Rectal smooth muscle tissue (tissue), 1 donor: ENCODE measurements at regions not wholly inside any gene's neighbourhood (a gene's known extent, or its start where the extent isn't known, plus 50 kb on each side); places are given as distances from the start of the nearest gene placed in this dataset.

ENCODE experiments used
- H3K27ac ChIP-seq: one replicate; pipeline ENCODE4 v1.7.0; 2013; ENCODE audit warnings: low read depth, low read length, inconsistent platforms
- H3K27me3 ChIP-seq: one replicate; pipeline ENCODE4 v1.7.0; 2013; ENCODE audit warnings: low read length; ENCODE audit not compliant: control insufficient read depth, insufficient read depth
- H3K36me3 ChIP-seq: one replicate; pipeline ENCODE4 v1.7.0; 2013; ENCODE audit warnings: low read length; ENCODE audit not compliant: control insufficient read depth, insufficient read depth
- H3K4me1 ChIP-seq: one replicate; pipeline ENCODE4 v1.7.0; 2013; ENCODE audit warnings: low read length; ENCODE audit not compliant: control insufficient read depth, insufficient read depth
- H3K4me3 ChIP-seq: one replicate; pipeline ENCODE4 v1.7.0; 2013; ENCODE audit warnings: low read length
- H3K9ac ChIP-seq: one replicate; pipeline ENCODE4 v1.7.0; 2013; ENCODE audit warnings: low read length

- Histone ChIP-seq H3K36me3 (no peaks in the 10 kb centered on the region), H3K4me1 (no peaks in the 10 kb centered on the region), H3K27ac (no peak overlapping the region), H3K27me3 (no peaks in the 10 kb centered on the region), H3K4me3 (no peak overlapping the region), H3K9ac (no peak overlapping the region)
Observed at GRCh38 chr18:52286675-52287074, 53.3 kb upstream of the DCC start.

GRCh38 chr18:52287151-52287550, 52.8 kb upstream of the DCC start:
- Histone ChIP-seq H3K4me1 (no peaks in the 10 kb centered on the region), H3K36me3 (no peaks in the 10 kb centered on the region), H3K27ac (no peak overlapping the region), H3K27me3 (no peaks in the 10 kb centered on the region), H3K9ac (no peak overlapping the region), H3K4me3 (no peak overlapping the region)

- H3K27me3 ChIP-seq, result no peaks in the 10 kb centered on the region
- no peak overlapping the region for H3K27ac ChIP-seq
- no peaks in the 10 kb centered on the region for H3K4me1 ChIP-seq
- H3K4me3 ChIP-seq, result no peak overlapping the region
- H3K36me3 ChIP-seq, result no peaks in the 10 kb centered on the region
- H3K9ac ChIP-seq, result no peak overlapping the region
Observed at GRCh38 chr18:52288403-52289004, 51.5 kb upstream of the DCC start.

- Histone ChIP-seq H3K9ac (no peak overlapping the region), H3K36me3 (no peaks in the 10 kb centered on the region), H3K4me1 (no peaks in the 10 kb centered on the region), H3K27me3 (no peaks in the 10 kb centered on the region), H3K27ac (no peak overlapping the region), H3K4me3 (no peak overlapping the region)
Observed at GRCh38 chr18:52289392-52289791, 50.6 kb upstream of the DCC start.
